ENCODE measurements at regions not wholly inside any gene's neighbourhood (a gene's known extent, or its start where the extent isn't known, plus 50 kb on each side); places are given as distances from the start of the nearest gene placed in this dataset.

- TF ChIP-seq FOXA1 (IDR thresholded peaks at IDR 0.05) (no peak), CTCF (IDR thresholded peaks at IDR 0.05; ENCODE audit: low read depth, low read length, missing input control) (no peak), GABPA (IDR thresholded peaks at IDR 0.05 in 1 of 2, conservative IDR thresholded peaks at IDR 0.05 in 1 of 2) (no peak), RAD21 (IDR thresholded peaks at IDR 0.05) (no peak), SP1 (IDR thresholded peaks at IDR 0.05) (no peak), TAF1 (conservative IDR thresholded peaks at IDR 0.05) (no peak), ATF3 (IDR thresholded peaks at IDR 0.05) (no peak), YY1 (IDR thresholded peaks at IDR 0.05) (no peak), REST (IDR thresholded peaks at IDR 0.05) (no peak), JUND (IDR thresholded peaks at IDR 0.05) (no peak)
These were observed 65.9 kb upstream of the HCRTR2 start for GRCh38 chr6:55108134-55109130.
